ENCODE measurements at regions not wholly inside any gene's neighbourhood (a gene's known extent, or its start where the extent isn't known, plus 50 kb on each side); places are given as distances from the start of the nearest gene placed in this dataset.

DNA sequence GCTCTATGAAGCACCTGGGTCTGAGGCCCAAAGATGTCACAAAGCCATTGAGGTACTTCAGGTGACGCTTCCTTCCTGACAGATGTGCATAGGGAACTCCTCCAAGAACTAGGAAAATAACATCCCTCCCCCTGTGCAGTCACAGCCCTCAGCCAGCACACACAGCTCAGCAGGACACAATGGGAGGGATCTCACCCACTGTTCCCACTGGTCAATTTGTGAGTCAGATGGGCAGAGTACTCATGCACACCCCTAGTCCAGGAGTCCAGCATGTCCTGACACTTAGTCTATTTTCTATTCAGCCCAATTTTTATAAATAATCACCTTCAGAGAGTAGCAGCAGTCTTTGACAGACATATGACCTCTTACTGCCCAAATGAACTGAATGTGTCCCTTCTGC lies 60.7 kb upstream of the PFKP start:
- TF ChIP-seq, protein P1, sequence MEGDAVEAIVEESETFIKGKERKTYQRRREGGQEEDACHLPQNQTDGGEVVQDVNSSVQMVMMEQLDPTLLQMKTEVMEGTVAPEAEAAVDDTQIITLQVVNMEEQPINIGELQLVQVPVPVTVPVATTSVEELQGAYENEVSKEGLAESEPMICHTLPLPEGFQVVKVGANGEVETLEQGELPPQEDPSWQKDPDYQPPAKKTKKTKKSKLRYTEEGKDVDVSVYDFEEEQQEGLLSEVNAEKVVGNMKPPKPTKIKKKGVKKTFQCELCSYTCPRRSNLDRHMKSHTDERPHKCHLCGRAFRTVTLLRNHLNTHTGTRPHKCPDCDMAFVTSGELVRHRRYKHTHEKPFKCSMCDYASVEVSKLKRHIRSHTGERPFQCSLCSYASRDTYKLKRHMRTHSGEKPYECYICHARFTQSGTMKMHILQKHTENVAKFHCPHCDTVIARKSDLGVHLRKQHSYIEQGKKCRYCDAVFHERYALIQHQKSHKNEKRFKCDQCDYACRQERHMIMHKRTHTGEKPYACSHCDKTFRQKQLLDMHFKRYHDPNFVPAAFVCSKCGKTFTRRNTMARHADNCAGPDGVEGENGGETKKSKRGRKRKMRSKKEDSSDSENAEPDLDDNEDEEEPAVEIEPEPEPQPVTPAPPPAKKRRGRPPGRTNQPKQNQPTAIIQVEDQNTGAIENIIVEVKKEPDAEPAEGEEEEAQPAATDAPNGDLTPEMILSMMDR (IDR thresholded peaks at IDR 0.05) = no peak
- TF ChIP-seq POLR2A (IDR thresholded peaks at IDR 0.05) = no peak
